ENCODE measurements at regions not wholly inside any gene's neighbourhood (a gene's known extent, or its start where the extent isn't known, plus 50 kb on each side); places are given as distances from the start of the nearest gene placed in this dataset.
"Not testable (repeated sequence)": the region's sequence is repeated elsewhere in the genome, so short reads cannot be mapped to it uniquely, and the experiment has no call there.

DNA sequence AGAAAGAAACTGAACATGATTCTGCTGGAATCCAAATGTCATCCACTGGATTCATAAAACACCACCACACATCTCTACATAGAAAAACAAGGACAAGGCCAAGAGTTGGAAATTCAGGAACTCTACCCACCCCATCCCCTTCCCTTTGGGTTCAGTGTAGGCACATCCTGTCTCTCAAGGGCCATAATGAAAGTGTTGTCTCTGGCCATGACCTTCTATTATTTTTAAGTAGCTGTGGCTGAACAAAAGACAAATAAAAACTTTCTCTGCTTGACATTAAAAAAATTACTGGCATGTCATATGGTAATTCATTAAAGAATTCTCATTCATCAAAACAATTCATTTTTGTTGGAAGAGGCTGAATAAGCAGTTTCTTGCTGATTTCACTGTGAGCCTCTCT is 54.9 kb upstream of the ZBTB18 start:
- DNase-seq = no peak

DNA sequence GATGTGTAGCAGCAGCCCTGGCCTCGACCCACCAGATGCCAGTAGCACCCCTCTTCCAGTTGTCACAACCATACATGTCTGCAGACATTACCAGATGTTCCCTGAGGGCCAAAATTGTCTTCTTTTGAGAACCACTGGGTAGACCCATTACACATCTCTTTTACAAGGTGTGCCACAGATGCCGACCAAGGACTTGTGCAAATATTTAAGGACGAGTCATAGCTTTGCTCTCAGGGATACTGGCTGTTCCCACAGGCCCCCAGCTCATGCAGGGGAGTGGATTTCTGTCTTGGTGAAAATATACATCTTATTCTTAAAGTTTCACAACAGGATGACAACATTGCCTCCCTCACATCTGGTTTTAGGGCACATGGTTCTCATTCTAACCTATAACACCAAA is 59.4 kb upstream of the ZBTB18 start:
- DNase-seq = no peak

- no peak for DNase-seq
These were observed 66.3 kb upstream of the ZBTB18 start for GRCh38 chr1:243984788-243985187.

DNA sequence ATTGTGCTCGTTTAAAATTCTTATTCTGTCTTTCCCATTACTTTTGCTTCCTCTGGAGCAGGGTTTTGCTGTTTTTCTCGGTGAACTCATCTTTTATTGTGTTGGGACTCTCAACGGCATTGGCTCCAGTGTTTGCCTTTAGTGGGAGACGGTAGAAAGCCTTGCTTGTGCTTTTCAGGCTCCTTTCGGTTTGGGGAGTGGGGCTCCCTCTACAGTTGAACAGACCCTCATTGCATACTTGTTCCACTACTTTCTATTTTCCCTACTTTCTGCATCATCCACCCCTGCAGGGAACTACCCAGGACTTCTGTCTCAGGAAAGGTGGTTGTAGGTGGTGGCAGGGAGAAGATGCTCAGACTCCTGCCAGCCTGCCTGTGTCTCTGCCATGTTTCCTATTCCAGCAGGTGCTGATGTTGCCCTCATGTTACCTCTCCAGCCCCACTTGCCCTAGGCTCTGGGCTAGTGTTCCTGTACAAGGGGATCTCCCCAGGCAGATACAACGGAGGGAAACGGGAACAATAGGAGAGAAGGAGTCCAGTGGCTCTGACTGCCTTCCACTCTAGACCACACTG is 68.5 kb upstream of the ZBTB18 start:
- no peak for DNase-seq

DNA sequence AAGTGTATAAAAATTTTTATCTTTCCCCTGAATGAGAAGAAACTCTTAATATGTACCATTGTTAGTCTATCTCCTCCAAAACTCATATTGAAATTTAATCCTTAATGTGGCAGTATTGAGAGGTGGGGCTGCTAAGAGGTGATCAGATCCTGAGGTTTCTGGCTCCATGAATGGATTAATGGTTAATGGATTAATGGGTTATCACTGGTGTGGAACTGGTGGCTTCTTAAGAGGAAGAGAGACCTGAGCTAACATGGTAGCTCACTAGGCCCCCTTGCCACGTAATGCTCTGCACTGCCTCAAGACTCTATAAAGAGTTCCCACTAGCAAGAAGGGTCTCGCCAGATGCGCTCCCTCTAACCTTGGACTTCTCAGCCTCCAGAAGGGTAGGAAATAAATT is 70.6 kb upstream of the ZBTB18 start:
- DNase-seq = no peak

GRCh38 chr1:243980071-243980470 is 71.0 kb upstream of the ZBTB18 start:
- no peak for DNase-seq

DNA sequence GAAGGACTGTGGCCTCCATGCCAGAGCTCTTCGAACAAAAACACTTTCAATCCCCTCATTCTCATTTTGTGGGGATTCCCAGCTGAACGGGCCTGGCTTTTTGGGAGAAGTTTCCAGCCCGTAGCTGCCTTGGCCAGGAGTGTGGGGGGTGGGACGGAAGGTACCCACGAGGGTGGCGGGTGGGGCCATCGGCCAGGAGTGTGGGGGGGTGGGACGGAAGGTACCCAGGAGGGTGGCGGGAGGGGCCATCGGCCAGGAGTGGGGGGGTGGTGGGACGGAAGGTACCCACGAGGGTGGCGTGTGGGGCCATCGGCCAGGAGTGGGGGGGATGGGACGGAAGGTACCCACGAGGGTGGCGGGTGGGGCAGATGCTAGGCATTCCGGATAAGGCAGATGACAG is 71.7 kb upstream of the ZBTB18 start:
- DNase-seq = no peak

- DNase-seq = no peak
These were observed 74.0 kb upstream of the ZBTB18 start for GRCh38 chr1:243977094-243977493.

DNA sequence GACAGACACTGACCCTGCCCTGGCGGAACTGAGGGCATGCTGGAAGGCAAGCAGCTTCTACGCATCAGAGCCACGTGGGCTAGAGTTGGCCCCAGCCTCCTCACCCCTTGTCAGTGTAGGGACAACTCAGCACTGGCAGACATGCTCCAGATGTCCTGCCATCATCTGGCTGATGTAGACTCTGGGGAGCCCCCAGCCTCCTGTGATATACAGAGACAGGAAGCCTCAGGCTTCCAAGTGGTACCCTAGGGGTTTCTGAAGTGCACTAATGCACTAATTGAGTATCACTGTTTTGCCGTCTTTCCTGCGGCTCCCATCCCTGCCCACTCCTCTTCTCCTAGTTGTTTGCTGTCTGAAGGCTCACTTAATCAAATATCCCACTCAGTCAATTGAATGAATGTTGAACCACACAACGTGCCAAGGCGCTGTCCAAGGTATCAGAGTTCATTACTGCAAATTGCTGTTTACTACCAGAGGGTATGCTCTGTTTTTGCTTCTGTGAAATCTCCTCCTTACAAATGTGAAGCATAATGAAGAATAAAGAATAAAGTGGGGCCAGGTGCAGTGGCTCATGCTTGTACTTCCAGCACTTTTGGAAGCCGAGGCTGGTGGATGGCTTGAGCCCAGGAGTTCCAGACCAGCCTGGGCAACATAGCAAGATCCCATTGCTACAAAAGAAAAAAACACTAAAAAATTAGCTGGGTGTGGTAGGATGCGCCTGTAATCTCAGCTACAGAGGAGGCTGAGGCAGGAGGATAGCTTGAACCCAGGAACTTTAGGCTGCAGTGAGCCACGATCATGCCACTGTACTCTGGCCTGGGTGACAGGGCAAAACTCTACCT is 76.4 kb upstream of the ZBTB18 start:
- no peak for DNase-seq

DNA sequence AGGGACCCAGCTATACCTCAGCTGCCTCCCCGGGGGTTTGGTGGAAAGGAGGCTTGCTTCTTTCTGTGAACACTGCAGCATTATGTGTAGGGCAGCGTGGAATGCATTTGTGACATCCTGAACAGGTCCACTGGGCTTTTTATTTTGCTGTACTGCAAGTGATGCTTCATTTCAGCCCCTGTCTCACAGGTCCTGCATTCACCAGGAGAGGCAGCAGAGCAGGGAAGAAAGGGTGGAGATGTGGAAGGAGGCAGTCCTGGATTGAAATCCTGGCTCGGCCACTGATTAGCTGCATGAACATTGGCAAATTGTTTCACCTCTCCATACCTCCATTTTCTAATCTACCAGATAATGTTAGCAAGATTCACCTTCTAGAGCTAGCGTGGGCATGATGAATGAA is 77.9 kb upstream of the ZBTB18 start:
- no peak for DNase-seq

DNA sequence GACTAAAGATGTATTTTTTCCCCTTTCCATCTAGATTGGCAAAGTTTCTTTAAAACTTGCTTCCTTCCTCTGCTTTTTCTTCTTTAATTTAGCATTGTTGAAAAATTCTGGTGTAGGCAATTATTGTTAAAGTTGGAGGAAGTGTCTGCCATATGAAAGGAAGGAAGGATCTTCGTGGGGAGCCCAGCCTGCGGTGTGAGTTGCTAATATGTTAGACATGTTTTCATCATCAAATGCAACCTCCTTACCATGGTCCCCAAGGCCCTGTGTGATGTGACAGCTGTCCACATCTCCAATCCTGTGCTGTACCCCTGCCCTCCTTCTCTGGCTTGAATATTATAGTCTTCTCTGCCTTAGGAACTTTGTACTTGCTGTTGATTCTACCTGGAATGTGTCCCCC is 81.0 kb upstream of the ZBTB18 start:
- DNase-seq = no peak

DNA sequence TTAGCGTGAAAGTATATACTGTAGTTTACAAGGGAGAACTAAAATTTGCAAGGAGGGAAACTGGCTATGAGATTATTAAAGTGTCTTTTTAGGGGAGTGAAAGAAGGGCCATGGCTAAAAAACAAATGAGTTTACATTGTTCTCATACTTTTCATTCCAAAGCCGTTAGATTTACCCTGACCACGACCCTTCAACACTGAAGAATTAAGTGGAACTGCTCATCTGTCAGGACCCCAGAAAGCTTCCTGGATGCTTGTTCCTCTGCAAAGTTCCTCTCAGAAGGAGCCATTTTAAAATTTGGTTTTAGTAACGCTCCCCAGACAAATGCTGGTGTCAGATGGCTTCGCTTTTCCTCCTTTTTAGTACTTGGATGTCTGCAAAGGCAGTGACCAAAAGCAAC is 82.7 kb upstream of the ZBTB18 start:
- no peak for DNase-seq

GRCh38 chr1:243964915-243965314 is 86.2 kb upstream of the ZBTB18 start:
- no peak for DNase-seq

- no peak for DNase-seq
These were observed 87.5 kb upstream of the ZBTB18 start for GRCh38 chr1:243963571-243963970.

DNA sequence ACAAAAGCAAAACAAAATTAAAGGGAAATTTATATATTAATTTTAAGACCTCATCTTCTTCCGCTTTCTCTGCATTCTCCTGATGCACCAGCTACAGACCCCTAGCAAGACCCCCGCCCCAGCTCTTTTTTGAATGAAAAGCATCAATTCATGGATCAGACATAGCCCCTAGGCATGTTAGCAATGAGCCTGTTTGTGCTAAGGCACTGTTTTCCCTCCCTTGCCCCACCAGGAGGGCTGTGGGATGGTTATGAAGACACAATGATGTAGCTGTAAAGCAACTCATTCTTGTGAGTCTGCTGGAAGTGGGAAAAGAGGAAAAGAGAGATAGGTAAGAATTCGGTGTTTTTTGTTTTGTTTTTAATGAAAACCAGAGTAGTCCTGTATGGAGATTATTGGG is 88.5 kb upstream of the ZBTB18 start:
- DNase-seq = no peak

DNA sequence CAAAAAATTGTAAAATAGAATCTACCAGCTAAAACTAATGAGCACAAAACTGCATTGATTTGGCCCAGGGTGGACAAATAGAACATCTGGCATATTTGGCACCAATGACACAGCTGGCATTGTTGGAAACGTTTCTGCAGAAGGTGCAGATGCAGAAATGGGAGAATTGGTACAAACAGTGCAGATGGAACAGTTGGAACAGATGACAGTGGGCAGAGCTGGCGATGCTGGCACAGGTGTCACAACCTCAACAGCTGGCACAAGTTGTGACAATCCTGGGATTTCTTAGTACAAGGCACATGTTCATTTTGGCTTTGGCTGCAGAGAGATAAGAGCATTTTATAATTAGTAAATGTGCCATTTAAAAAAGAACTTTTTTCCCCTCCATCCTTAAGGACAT is 91.1 kb upstream of the ZBTB18 start:
- DNase-seq = no peak

DNA sequence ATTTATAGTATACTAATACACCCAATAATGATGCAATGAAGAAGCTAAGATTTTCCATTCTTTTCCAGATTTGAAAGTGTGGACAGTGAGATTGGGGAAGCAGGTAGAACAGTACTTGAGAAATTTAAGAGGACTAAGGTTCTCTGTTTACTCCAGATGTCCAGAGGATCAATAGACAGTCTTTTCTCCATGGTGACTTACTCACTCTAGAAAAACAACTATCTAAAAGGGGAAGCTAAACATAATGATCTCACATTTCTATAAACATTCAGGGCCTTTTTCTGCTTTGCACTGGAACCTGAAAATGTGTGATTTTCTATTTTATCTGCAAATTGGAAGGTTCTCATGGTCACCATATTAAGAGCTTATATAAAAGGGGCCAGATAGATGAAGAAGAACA is 93.9 kb upstream of the ZBTB18 start:
- DNase-seq = no peak

DNA sequence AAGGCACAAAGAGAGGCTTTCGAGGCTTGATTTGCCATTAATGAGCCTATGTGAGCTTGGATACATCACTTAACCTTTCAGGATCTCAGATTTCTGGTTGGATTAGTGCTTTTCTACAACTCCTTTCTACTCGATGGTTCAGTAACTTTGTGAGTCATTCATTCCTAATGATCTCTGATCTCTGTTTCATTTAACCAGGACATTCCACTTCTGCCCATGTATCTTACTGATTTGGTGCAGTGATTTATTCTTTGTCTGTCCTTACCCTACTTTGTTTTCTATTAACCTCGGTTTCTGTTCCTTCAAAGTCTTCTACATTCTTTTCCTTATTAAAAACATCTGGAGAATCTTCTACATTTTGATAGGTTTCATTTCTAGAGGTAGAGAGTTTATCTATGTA is 94.6 kb upstream of the ZBTB18 start:
- DNase-seq = no peak

DNA sequence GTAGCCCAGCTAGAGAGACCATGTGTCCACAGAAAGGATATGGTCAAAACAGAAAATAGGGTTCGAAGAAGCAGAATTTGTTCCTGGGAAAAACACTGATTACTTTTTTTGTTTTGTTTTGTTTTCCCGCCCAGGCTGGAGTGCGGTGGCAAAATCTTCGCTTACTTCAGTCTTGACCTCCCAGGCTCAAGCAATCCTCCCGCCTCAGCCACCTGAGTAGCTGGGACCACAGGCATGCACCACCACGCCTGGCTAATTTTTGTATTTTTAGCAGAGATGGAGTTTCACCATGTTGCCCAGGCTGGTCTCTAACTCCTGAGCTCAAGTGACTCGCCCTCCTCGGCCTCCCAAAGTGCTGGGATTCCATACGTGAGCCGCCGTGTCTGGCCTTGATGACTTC is 99.9 kb upstream of the ZBTB18 start:
- not testable (repeated sequence) for DNase-seq

GRCh38 chr1:243950166-243950565 is 100.1 kb upstream of the AKT3 start:
- no peak for DNase-seq

- DNase-seq = peak; percentile 44
These were observed 96.9 kb upstream of the AKT3 start for GRCh38 chr1:243946946-243947345.

DNA sequence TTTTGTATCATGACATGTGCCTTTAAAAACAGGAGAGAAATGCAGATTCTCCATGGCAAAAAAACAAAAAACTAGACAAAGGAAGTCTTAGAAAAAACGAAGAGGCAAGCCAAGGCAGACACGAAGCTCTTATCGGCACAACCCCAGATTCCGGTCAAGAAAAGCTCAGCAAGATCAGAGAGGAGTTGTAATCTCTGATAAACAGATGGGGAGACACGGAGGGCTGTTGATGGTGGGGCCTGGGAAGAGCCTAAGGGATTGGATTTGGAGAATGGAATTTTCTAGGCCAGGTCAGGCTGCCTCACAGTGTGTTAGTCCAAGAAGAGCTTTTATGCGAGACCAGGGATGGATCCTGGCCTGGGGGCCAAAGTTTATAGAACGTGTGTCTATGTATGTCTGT is 96.2 kb upstream of the AKT3 start:
- no peak for DNase-seq

DNA sequence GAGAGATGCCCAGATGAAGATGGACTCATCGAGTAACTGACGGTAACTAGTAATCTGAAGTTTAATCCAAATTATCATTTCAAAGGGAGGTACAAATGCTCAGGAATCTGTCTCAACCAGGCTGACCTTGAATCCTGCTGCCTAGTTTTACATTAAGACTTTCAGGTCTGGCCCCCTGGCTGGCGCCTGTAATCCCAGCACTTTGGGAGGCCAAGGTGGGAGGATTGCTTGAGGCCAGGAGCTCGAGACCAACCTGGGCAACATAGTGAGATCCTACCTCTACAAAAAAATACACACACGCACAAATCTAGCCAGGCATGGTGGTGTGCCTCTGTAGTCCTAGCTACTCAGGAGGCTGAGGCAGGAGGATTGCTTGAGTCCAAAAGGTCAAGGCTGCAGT is 95.7 kb upstream of the AKT3 start:
- DNase-seq = no peak

GRCh38 chr1:243944429-243945160 is 94.6 kb upstream of the AKT3 start:
- DNase-seq = no peak

Measured in stimulated activated CD8-positive, alpha-beta memory T cell treated with anti-CD3 and anti-CD28 coated beads, Interleukin-4, amount 100 ng/mL, for 48 hours (primary cell).